SK-N-MC (cell line): ENCODE measurements at regions not wholly inside any gene's neighbourhood (a gene's known extent, or its start where the extent isn't known, plus 50 kb on each side); places are given as distances from the start of the nearest gene placed in this dataset.

Experiments
- DNase-seq: peaks from one replicate; pipeline ENCODE4 v3.0.0-alpha.2; 2011; ENCODE audit warnings: low read depth, low spot score
- H3K27ac ChIP-seq: fragments of 200-600 bp; sonication (generic); 2 replicates; pipeline ENCODE4 v1.5.1; 2016; ENCODE audit warnings: mixed run types
- H3K36me3 ChIP-seq: fragments of 200-600 bp; sonication (generic); 2 replicates; pipeline ENCODE4 v1.6.1; 2017; ENCODE audit warnings: antibody characterized with exemption, low read length, mixed read lengths; ENCODE audit not compliant: insufficient read depth
- H3K4me3 ChIP-seq: fragments of 200-600 bp; sonication (generic); 2 replicates; pipeline ENCODE4 v1.5.1; 2016
- H3K9ac ChIP-seq: fragments of 200-600 bp; sonication (generic); 2 replicates; pipeline ENCODE4 v1.8.0; 2017; ENCODE audit warnings: mixed run types, mixed read lengths; ENCODE audit not compliant: insufficient read length
- H3K9me3 ChIP-seq: fragments of 200-600 bp; sonication (generic); 2 replicates; pipeline ENCODE4 v1.6.1; 2017; ENCODE audit warnings: low read depth, mild to moderate bottlenecking, antibody characterized with exemption, low read length, moderate library complexity, mixed read lengths
- EZH2 ChIP-seq: fragments of 200-600 bp; sonication (generic); IDR thresholded peaks from one replicate; pipeline ENCODE4 v1.6.1; 2017; ENCODE audit warnings: antibody characterized with exemption
- FOXP2 ChIP-seq: optimal IDR thresholded peaks from 2 replicates; pipeline ENCODE3; 2011; ENCODE audit warnings: mild to moderate bottlenecking, moderate library complexity; ENCODE audit not compliant: insufficient read depth; ENCODE audit errors: extremely low read length, control extremely low read depth
- POLR2AphosphoS5 ChIP-seq: IDR thresholded peaks from 2 replicates; pipeline ENCODE4 v1.6.1; 2012; ENCODE audit warnings: mild to moderate bottlenecking, low read depth, low read length, borderline replicate concordance

DNA sequence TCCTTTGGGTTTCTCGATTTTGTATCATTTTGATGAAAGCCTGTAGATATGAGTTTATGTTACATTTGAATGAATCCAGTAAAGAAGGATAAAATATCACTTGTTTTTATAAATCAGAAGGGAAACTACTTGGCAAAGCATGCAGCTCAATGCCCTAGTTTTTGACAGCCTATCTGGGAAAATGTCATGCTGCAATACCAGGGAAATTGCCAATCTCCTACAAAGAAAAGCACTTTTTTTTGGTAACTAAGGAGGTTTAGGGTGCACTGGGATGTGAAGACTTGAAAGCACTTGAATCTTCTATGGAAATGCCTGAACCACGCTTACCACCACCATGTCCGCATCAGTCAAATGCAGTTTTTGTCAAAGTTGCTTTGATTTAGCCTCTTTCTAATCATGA is 446.9 kb upstream of the LRRC7 start:
- TF ChIP-seq EZH2 (no peak), FOXP2 (no peak), POLR2AphosphoS5 (no peak)

DNA sequence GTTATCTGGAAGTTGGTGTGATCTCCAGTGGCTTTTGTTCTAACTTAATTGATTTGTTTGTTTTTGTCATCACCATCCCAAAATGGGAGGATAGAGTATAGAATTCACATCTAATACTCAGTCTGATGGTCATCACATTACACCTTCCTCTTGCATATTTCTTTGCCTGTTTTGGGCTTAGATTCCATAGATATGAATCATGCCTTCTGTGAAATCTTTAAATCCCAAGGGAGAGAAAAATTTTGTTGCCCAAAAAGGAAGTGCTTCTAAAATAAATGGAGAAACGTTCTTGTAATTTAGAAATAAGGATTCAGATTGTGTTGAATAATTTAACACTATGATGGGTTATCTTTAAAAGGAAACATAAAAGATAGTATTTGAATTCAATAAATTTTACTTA is 446.0 kb upstream of the LRRC7 start:
- no peak for TF ChIP-seq POLR2AphosphoS5
- TF ChIP-seq FOXP2 = no peak
- no peak for TF ChIP-seq EZH2
- DNase-seq = no peak
- H3K9ac ChIP-seq = no peak overlapping the region
- H3K36me3 ChIP-seq = no peaks in the 10 kb centered on the region
- H3K4me3 ChIP-seq = no peak overlapping the region
- no peaks in the 10 kb centered on the region for H3K9me3 ChIP-seq
- H3K27ac ChIP-seq = no peak overlapping the region

More for the DNA sequence above, 446.9 kb upstream of the LRRC7 start:
- H3K36me3 ChIP-seq = no peaks in the 10 kb centered on the region
- no peak overlapping the region for H3K27ac ChIP-seq
- H3K4me3 ChIP-seq = no peak overlapping the region
- H3K9ac ChIP-seq = no peak overlapping the region
- no peak for DNase-seq
- H3K9me3 ChIP-seq = no peaks in the 10 kb centered on the region

DNA sequence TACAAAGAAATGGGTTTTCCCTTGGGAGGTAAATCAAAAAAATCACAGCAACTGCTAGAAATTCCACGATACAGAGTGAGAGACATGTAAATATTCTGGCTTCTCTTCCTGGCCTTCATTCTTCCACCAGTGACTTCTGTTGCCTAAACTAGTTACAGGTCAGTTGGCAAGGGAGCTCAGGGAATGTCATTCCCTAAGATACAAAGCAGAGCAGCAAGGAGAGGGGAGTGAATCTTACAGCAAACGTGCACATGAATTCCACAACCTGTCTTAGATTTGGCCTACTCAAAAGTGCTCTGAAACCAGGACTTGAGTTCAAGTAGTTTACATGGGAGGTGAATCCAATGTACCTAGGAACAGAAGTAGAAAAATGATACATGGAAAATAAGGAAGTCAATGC is 445.3 kb upstream of the LRRC7 start:
- TF ChIP-seq FOXP2 (no peak), POLR2AphosphoS5 (no peak), EZH2 (no peak)
- DNase-seq = no peak

DNA sequence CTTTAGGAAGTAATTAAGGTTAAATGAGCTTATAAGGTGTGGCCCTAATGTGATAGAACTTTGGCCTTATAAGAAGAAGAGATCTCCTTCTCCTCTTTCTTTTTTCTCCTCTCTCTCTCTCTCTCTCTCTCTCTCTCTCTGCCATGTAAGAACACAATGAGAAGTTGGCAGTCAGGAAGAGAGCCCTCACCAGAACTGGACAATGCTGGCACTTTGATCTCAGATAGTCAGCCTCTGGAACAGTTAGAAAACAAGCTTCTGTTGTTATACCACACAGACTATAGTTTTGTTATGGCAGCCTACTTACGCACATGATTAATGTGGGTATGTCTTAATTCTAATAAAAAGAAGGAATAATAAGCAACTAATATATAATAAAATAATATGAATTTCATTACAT is 444.2 kb upstream of the LRRC7 start:
- Histone ChIP-seq H3K27ac (no peak overlapping the region), H3K9ac (no peak overlapping the region), H3K4me3 (no peak overlapping the region), H3K36me3 (no peaks in the 10 kb centered on the region), H3K9me3 (no peaks in the 10 kb centered on the region)
- DNase-seq = no peak
- no peak for TF ChIP-seq FOXP2
- TF ChIP-seq POLR2AphosphoS5 = no peak
- no peak for TF ChIP-seq EZH2

More for the DNA sequence above, 445.3 kb upstream of the LRRC7 start:
- Histone ChIP-seq H3K9ac (no peak overlapping the region), H3K9me3 (no peaks in the 10 kb centered on the region), H3K27ac (no peak overlapping the region), H3K4me3 (no peak overlapping the region), H3K36me3 (no peaks in the 10 kb centered on the region)

DNA sequence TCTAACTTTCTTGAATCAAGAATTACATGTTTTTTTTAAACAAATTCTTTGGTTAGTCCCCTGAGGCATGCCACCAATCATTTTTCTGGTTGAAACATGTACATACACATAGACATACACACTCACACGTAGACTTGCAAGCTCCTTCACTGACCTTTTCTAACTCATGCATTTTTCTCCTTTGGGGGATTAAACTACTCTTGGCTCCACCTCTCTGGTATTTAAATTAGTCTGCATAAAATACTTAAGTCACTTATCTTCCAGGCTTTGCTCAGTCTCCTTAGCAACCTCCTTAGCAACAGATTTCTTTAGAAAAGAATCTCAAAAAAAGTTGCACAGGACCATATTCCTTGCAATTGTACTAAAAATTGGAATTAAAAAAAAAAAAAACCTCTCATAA is 440.9 kb upstream of the LRRC7 start:
- Histone ChIP-seq H3K9ac (no peak overlapping the region), H3K27ac (no peak overlapping the region), H3K4me3 (no peak overlapping the region), H3K9me3 (no peaks in the 10 kb centered on the region), H3K36me3 (no peaks in the 10 kb centered on the region)
- DNase-seq = no peak
- no peak for TF ChIP-seq POLR2AphosphoS5
- TF ChIP-seq FOXP2 = no peak
- no peak for TF ChIP-seq EZH2

DNA sequence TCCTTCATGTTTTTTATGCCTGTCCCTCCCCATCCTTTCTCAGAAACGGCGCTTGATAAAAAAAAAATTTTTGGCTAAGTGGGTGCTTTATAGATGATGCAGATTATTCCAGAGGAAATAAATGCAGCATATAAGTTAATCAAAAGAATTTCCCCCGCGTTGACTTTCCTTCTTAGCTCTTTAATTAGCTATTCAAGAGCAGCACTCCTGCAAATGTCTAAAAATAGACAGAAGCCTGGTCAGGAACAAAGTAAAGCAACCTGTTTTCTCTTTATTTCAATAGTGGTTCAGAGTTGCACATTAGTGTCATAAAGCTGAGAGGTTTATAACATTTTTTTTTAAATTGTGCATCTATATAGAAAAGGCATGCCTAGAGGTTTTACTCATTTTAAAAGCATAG is 439.5 kb upstream of the LRRC7 start:
- Histone ChIP-seq H3K36me3 (no peaks in the 10 kb centered on the region), H3K9me3 (no peaks in the 10 kb centered on the region), H3K4me3 (no peak overlapping the region), H3K9ac (no peak overlapping the region), H3K27ac (no peak overlapping the region)
- DNase-seq = no peak
- TF ChIP-seq POLR2AphosphoS5 (no peak), FOXP2 (no peak), EZH2 (no peak)

DNA sequence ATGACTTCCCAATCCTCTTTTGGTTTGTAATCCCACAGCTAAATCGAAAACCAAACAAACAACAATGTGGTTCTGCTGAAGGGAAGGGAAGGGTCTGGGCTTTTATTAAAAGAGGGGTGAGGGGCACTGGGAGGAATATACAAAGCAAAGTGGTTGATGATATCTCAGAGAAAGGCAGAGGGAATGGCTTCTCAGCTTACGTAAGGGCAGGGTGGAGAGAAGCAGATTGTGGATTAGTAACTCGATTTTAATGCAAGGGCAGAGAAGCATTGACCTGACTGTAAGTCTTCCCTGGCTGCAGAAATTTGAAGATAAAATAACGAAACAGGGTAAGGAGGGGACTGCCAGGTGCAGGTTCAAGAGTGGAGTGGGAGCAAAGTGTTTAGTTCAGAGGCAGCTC is 438.2 kb upstream of the LRRC7 start:
- no peaks in the 10 kb centered on the region for H3K9me3 ChIP-seq
- no peaks in the 10 kb centered on the region for H3K36me3 ChIP-seq
- no peak overlapping the region for H3K4me3 ChIP-seq
- H3K9ac ChIP-seq = no peak overlapping the region
- no peak for DNase-seq
- H3K27ac ChIP-seq = no peak overlapping the region
- TF ChIP-seq FOXP2 = no peak
- TF ChIP-seq EZH2 = no peak
- TF ChIP-seq POLR2AphosphoS5 = no peak

DNA sequence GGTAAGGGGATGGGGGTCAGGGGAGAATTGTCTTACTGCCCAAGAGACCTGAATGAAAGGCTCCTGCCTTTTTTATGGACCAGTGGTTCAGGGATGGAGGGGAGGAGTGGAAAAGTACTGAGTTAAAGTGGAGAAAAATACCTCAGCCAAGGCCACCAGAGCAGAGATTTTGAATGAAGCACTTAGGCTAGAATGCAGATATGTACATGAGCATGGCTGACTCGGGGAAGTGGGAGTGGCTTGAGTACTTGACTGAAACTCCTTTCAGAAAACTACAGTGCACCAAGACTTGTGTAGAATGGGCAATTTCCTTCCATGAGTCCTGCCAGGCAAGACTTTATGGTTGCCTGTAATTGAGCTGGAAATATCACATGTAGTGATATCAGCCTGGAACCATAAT is 429.6 kb upstream of the LRRC7 start:
- no peak for DNase-seq
- H3K9ac ChIP-seq = no peak overlapping the region
- H3K36me3 ChIP-seq = no peaks in the 10 kb centered on the region
- no peak for TF ChIP-seq EZH2
- no peak for TF ChIP-seq POLR2AphosphoS5
- TF ChIP-seq FOXP2 = no peak
- H3K27ac ChIP-seq = no peak overlapping the region
- H3K4me3 ChIP-seq = no peak overlapping the region
- H3K9me3 ChIP-seq = no peaks in the 10 kb centered on the region

DNA sequence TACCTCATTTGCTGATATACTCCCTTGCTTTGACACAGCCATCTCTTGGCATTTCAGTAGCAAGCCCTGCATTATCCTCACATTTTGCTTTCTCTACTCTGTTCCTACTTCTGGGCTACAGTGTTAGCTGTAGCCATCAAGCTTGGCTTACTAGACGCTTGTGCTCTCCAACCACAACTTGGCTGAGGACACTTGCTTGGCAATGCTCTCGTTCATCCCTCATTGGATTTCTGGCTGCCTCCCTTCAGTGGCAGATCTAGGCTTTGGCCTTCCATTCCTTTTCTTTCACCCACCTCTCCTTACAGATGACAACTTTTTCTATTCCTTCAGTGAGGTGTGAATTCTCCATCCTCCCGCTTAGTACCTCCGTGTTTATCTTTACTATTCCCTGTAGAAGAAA is 428.7 kb upstream of the LRRC7 start:
- Histone ChIP-seq H3K9me3 (no peaks in the 10 kb centered on the region), H3K4me3 (no peak overlapping the region), H3K27ac (no peak overlapping the region), H3K36me3 (no peaks in the 10 kb centered on the region), H3K9ac (no peak overlapping the region)
- TF ChIP-seq EZH2 (no peak), POLR2AphosphoS5 (no peak), FOXP2 (no peak)
- DNase-seq = no peak
